Neuronal stem cell (in vitro differentiated cells): ENCODE measurements at regions not wholly inside any gene's neighbourhood (a gene's known extent, or its start where the extent isn't known, plus 50 kb on each side); places are given as distances from the start of the nearest gene placed in this dataset.

ENCODE experiments used
- DNase-seq: peaks from one replicate; pipeline ENCODE4 v3.0.0-alpha.2; 2013; ENCODE audit warnings: low spot score
- H2AFZ ChIP-seq: one replicate; pipeline ENCODE4 v1.6.1; 2013; ENCODE audit warnings: mild to moderate bottlenecking, low read length, inconsistent platforms
- H2AK5ac ChIP-seq: 2 replicates; pipeline ENCODE4 v1.6.1; 2013; ENCODE audit warnings: low read depth, mild to moderate bottlenecking, inconsistent platforms, low read length, moderate library complexity, mixed read lengths
- H2BK120ac ChIP-seq: 2 replicates; pipeline ENCODE4 v1.6.1; 2013; ENCODE audit warnings: low read depth, mild to moderate bottlenecking, inconsistent platforms, low read length, moderate library complexity, mixed read lengths
- H2BK12ac ChIP-seq: one replicate; pipeline ENCODE4 v1.6.1; 2013; ENCODE audit warnings: low read length, inconsistent platforms
- H2BK15ac ChIP-seq: 2 replicates; pipeline ENCODE4 v1.6.1; 2013; ENCODE audit warnings: mild to moderate bottlenecking, low read length, inconsistent platforms, mixed read lengths
- H2BK5ac ChIP-seq: one replicate; pipeline ENCODE4 v1.6.1; 2013; ENCODE audit warnings: inconsistent platforms, mild to moderate bottlenecking, low read length, moderate library complexity
- H3K14ac ChIP-seq: one replicate; pipeline ENCODE4 v1.6.1; 2013; ENCODE audit warnings: low read length, inconsistent platforms
- H3K18ac ChIP-seq: 2 replicates; pipeline ENCODE4 v1.6.1; 2013; ENCODE audit warnings: low read length, inconsistent platforms
- H3K23ac ChIP-seq: 2 replicates; pipeline ENCODE4 v1.6.1; 2013; ENCODE audit warnings: low read depth, mild to moderate bottlenecking, mixed read lengths, low read length, inconsistent platforms; ENCODE audit not compliant: poor library complexity
- H3K27ac ChIP-seq: replicated peaks from 3 replicates; pipeline ENCODE4 v1.5.1; 2013; ENCODE audit warnings: low read length, inconsistent platforms
- H3K27me3 ChIP-seq, 3 experiments: 2 replicates each; pipeline ENCODE4 v1.6.1; 2013; ENCODE audit warnings: low read length in 3 of 3, mild to moderate bottlenecking in 2 of 3, inconsistent platforms in 1 of 3, low read depth in 1 of 3, mixed read lengths in 1 of 3, moderate library complexity in 1 of 3; ENCODE audit not compliant: control insufficient read depth in 3 of 3, insufficient read depth in 3 of 3
- H3K36me3 ChIP-seq, 2 donors: replicated peaks in 1 of 2; 2 replicates each; pipeline ENCODE4 v1.6.1; 2013; ENCODE audit warnings: low read length in 2 of 2; ENCODE audit not compliant: control insufficient read depth in 2 of 2, insufficient read depth in 2 of 2
- H3K4ac ChIP-seq: 2 replicates; pipeline ENCODE4 v1.6.1; 2013; ENCODE audit warnings: inconsistent platforms, mild to moderate bottlenecking, low read length, moderate library complexity
- H3K4me1 ChIP-seq, 2 donors: 1 replicate in 1 of 2; 2 replicates in 1 of 2; pipeline ENCODE4 v1.6.1; 2013; ENCODE audit warnings: low read length in 2 of 2, low read depth in 1 of 2; ENCODE audit not compliant: control insufficient read depth in 2 of 2, insufficient read depth in 1 of 2
- H3K4me2 ChIP-seq: one replicate; pipeline ENCODE4 v1.6.1; 2013; ENCODE audit warnings: mild to moderate bottlenecking, low read length, inconsistent platforms; ENCODE audit not compliant: insufficient read depth, poor library complexity, severe bottlenecking
- H3K4me3 ChIP-seq, 2 donors: 2 replicates each; pipeline ENCODE4 v1.5.1; 2013; ENCODE audit warnings: low read length in 2 of 2, mild to moderate bottlenecking in 2 of 2, inconsistent platforms in 1 of 2, moderate library complexity in 1 of 2
- H3K79me1 ChIP-seq: one replicate; pipeline ENCODE4 v1.6.1; 2013; ENCODE audit warnings: low read depth, mild to moderate bottlenecking, inconsistent platforms, low read length, moderate library complexity
- H3K9ac ChIP-seq: one replicate; pipeline ENCODE4 v1.6.1; 2013; ENCODE audit warnings: mild to moderate bottlenecking, low read depth, low read length, inconsistent platforms; ENCODE audit not compliant: poor library complexity
- H3K9me3 ChIP-seq, 2 donors: replicated peaks in 1 of 2; 2 replicates each; pipeline versions ENCODE3 to v1.6.1; 2013; ENCODE audit warnings: low read length in 2 of 2, mild to moderate bottlenecking in 2 of 2, inconsistent platforms in 1 of 2, low read depth in 1 of 2, mixed read lengths in 1 of 2, moderate library complexity in 1 of 2; ENCODE audit not compliant: control insufficient read depth in 2 of 2, insufficient read depth in 1 of 2
- H4K8ac ChIP-seq: one replicate; pipeline ENCODE4 v1.6.1; 2013; ENCODE audit warnings: low read depth, mild to moderate bottlenecking, inconsistent platforms, low read length, moderate library complexity
- H4K91ac ChIP-seq: one replicate; pipeline ENCODE4 v1.6.1; 2013; ENCODE audit warnings: low read length, low read depth, mild to moderate bottlenecking, inconsistent platforms; ENCODE audit not compliant: poor library complexity
- whole genome bisulfite sequencing, 2 donors: extraction: QIAGEN DNeasy Blood & Tissue Kit; methylation state at CpG; one replicate each; pipeline ENCODE4 v1.1.7; 2013; ENCODE audit warnings: missing lambda C conversion rate in 2 of 2, mixed read lengths in 1 of 2; ENCODE audit not compliant: insufficient read length in 2 of 2, insufficient replicate concordance in 1 of 2; ENCODE audit errors: extremely low coverage in 2 of 2; 5-methylcytosine and 5-hydroxymethylcytosine counted together

DNA sequence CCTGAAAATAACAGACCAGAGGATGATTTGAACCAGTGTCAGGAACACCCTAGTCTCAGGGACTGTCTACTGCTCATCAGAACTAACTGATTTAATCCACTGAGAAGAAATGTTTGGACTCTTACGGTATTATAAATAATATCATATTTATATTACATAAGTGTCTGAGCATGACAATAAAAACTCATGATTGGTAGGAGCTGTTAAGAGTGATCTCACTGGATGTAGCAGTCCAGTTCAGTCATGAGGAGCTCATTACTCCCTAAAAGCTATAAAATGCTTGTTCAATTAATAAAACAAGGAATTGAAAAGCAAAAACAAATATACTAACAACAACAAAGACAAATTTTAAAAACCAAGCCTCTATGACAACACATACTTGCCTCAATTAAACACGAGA is 68.8 kb upstream of the BCL9 start:
- Histone ChIP-seq H2BK15ac (no peak overlapping the region), H3K4me3 (no peak overlapping the region), H4K8ac (no peak overlapping the region), H2BK120ac (no peak overlapping the region), H4K91ac (no peak overlapping the region), H3K79me1 (no peaks in the 10 kb centered on the region), H3K4me1 (no peaks in the 10 kb centered on the region), H3K9me3 (no peaks in the 10 kb centered on the region), H3K18ac (no peak overlapping the region), H2AK5ac (no peak overlapping the region), H3K36me3 (no peaks in the 10 kb centered on the region), H2BK12ac (no peak overlapping the region), H3K4ac (no peak overlapping the region), H3K27me3 (no peaks in the 10 kb centered on the region), H2BK5ac (no peak overlapping the region), H3K9ac (no peak overlapping the region), H3K14ac (no peak overlapping the region), H3K23ac (no peak overlapping the region), H3K27ac (no peak overlapping the region), H2AFZ (no peak overlapping the region), H3K4me2 (no peak overlapping the region)
- DNase-seq = no peak
- WGBS, 2 donors = no CpG with 5 or more reads among the region's 2 CpGs

DNA sequence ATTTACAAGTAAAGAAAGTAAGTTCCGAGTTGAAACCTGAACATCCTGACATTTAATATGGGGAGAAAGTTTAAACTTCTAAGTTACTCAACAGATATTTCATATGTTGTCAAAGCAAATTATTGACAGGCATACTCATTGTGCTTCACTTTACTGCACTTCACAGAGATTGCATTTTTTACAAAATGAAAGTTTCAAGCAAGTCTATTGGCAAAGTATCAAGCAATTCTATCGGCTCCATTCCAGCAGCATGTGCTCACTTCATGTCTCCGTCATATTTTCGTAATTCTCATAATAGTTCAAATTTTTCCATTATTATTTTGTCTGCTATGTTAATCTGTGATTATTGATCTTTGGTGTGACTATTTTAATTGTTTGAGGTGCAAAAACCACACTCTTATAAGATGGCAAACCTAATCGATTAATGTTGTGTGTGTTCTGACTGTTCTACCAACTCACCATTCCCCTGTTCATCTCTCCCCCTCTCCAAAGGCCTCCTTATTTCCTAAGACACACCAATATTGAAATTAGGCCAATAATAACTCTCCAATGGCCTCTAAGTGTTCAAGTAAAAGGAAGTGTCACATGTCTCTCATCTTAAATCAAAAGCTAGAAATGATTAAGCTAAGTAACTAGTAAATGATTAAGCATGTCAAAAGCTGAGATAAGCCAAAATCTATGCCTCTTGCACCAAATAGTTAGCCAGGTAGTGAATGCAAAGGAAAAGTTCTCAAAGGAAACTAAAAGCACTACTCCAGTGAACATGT is 68.2 kb upstream of the BCL9 start:
- Histone ChIP-seq H2BK5ac (no peak overlapping the region), H2AK5ac (no peak overlapping the region), H3K36me3 (no peaks in the 10 kb centered on the region), H3K27me3 (no peaks in the 10 kb centered on the region), H3K4me1 (no peaks in the 10 kb centered on the region), H3K9ac (no peak overlapping the region), H3K4ac (no peak overlapping the region), H3K4me3 (no peak overlapping the region), H3K18ac (no peak overlapping the region), H4K8ac (no peak overlapping the region), H3K79me1 (no peaks in the 10 kb centered on the region), H3K14ac (no peak overlapping the region), H3K27ac (no peak overlapping the region), H2BK12ac (no peak overlapping the region), H3K23ac (no peak overlapping the region), H2AFZ (no peak overlapping the region), H3K4me2 (no peak overlapping the region), H4K91ac (no peak overlapping the region), H2BK15ac (no peak overlapping the region), H3K9me3 (no peaks in the 10 kb centered on the region), H2BK120ac (no peak overlapping the region)
- WGBS, 2 donors = no CpG with 5 or more reads among the region's 5 CpGs
- DNase-seq = no peak

DNA sequence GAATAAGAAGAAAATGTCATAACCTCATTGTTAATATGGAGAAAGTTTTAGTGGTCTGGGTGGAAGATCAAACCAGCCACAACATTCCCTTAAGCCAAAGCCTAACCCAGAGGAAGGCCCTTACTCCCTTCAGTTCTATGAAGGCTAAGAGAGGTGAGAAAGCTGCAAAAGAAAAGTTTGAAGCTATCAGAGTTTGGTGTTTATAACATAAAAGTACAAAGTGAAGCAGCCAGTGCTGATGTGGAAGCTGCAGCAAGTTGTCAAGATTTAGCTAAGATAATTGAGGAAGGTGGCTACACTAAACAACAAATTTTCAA is 67.6 kb upstream of the BCL9 start:
- no peaks in the 10 kb centered on the region for H3K4me1 ChIP-seq
- no peak overlapping the region for H2AK5ac ChIP-seq
- no peak overlapping the region for H3K4me3 ChIP-seq
- DNase-seq = no peak
- H2BK120ac ChIP-seq = no peak overlapping the region
- no peaks in the 10 kb centered on the region for H3K79me1 ChIP-seq
- H3K27me3 ChIP-seq = no peaks in the 10 kb centered on the region
- H3K27ac ChIP-seq = no peak overlapping the region
- H3K14ac ChIP-seq = no peak overlapping the region
- H3K23ac ChIP-seq = no peak overlapping the region
- H2AFZ ChIP-seq = no peak overlapping the region
- H3K9ac ChIP-seq = no peak overlapping the region
- H3K9me3 ChIP-seq = no peaks in the 10 kb centered on the region
- no peak overlapping the region for H2BK5ac ChIP-seq
- H4K8ac ChIP-seq = no peak overlapping the region
- H3K4ac ChIP-seq = no peak overlapping the region
- no peak overlapping the region for H3K4me2 ChIP-seq
- no peak overlapping the region for H4K91ac ChIP-seq
- no peak overlapping the region for H3K18ac ChIP-seq
- no peak overlapping the region for H2BK12ac ChIP-seq
- H2BK15ac ChIP-seq = no peak overlapping the region
- H3K36me3 ChIP-seq = no peaks in the 10 kb centered on the region

DNA sequence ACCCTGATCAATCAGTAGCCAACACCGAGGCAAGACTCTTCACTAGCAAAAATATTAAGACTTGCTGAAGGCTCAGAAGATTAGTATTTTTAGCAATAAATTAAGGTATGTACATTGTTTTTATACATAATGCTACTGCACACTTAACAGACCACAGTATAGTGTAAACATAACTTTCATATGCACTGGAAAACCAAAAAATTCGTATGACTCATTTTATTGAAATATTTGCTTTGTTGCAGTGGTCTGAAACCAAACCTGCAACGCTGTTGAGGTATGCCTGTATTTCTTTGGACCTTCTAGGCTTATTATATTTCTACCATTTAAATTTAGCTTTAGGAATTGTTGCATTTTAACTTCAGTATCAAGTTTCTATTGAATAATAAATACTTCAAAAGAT is 65.8 kb upstream of the BCL9 start:
- Histone ChIP-seq H2AK5ac (no peak overlapping the region), H3K79me1 (no peaks in the 10 kb centered on the region)

More for the DNA sequence above, 65.8 kb upstream of the BCL9 start:
- Histone ChIP-seq H4K8ac (no peak overlapping the region), H3K27ac (no peak overlapping the region), H3K36me3 (no peaks in the 10 kb centered on the region), H3K4me2 (no peak overlapping the region), H2BK15ac (no peak overlapping the region), H3K4me3 (no peak overlapping the region), H3K4me1 (no peaks in the 10 kb centered on the region), H3K27me3 (peaks cover 0 to 5% (median 0%) of the 10 kb centered on the region in 3 experiments), H4K91ac (no peak overlapping the region), H2BK120ac (no peak overlapping the region), H3K14ac (no peak overlapping the region), H2BK5ac (no peak overlapping the region), H3K18ac (no peak overlapping the region), H3K9me3 (no peaks in the 10 kb centered on the region), H3K23ac (no peak overlapping the region), H3K9ac (no peak overlapping the region), H3K4ac (no peak overlapping the region), H2BK12ac (no peak overlapping the region), H2AFZ (no peak overlapping the region)
- DNase-seq = no peak
- no CpG with 5 or more reads among the region's 3 CpGs for WGBS, 2 donors
